K562 (cell line): ENCODE measurements at regions not wholly inside any gene's neighbourhood (a gene's known extent, or its start where the extent isn't known, plus 50 kb on each side); places are given as distances from the start of the nearest gene placed in this dataset.

Experiments used
- CEBPB ChIP-seq: fragments of 450-650 bp; IDR thresholded peaks from 2 replicates; pipeline ENCODE4 v1.6.1; 2016; ENCODE audit warnings: missing genetic modification characterization, missing compliant biosample characterization
- KAT7 ChIP-seq: sonication (generic); formaldehyde crosslinking; IDR thresholded peaks from 2 replicates; pipeline ENCODE4 v1.8.0; 2022; ENCODE audit warnings: missing genetic modification reagents, mild to moderate bottlenecking, borderline replicate concordance
- KHSRP ChIP-seq: fragments of 450-650 bp; IDR thresholded peaks from 2 replicates; pipeline ENCODE4 v1.6.1; 2017
- MBD2 ChIP-seq: sonication (generic); IDR thresholded peaks from 2 replicates; pipeline ENCODE4 v1.6.1; 2016; ENCODE audit warnings: low read depth, borderline replicate concordance
- MED1 ChIP-seq: sonication (generic); formaldehyde crosslinking; IDR thresholded peaks from 2 replicates; pipeline ENCODE4 v1.8.1; 2023; ENCODE audit warnings: missing genetic modification reagents, borderline replicate concordance
- PCBP1 ChIP-seq: fragments of 200-400 bp; formaldehyde crosslinking; IDR thresholded peaks from 2 replicates; pipeline ENCODE4 v1.6.1; 2018; ENCODE audit warnings: mild to moderate bottlenecking, low read depth, low read length; ENCODE audit not compliant: poor library complexity, severe bottlenecking
- RNF2 ChIP-seq: sonication (generic); IDR thresholded peaks from 2 replicates; pipeline ENCODE4 v1.6.1; 2016
- SAP30 ChIP-seq: fragments of 200-600 bp; sonication (generic); IDR thresholded peaks from 2 replicates; pipeline ENCODE4 v1.6.1; 2012; ENCODE audit warnings: borderline replicate concordance, low read depth, mild to moderate bottlenecking, moderate library complexity, low read length, control low read depth, inconsistent platforms; ENCODE audit not compliant: insufficient read depth, poor library complexity, severe bottlenecking
- ZFP91 ChIP-seq: sonication (generic); formaldehyde crosslinking; IDR thresholded peaks from 2 replicates; pipeline ENCODE4 v1.8.0; 2022; ENCODE audit warnings: mild to moderate bottlenecking, missing genetic modification reagents
- ZNF512 ChIP-seq: IDR thresholded peaks from 2 replicates; pipeline ENCODE4 v1.6.1; 2016; ENCODE audit warnings: missing genetic modification characterization, missing compliant biosample characterization
- ZNF780A ChIP-seq: fragments of 250-450 bp; sonication (Bioruptor Pico); IDR thresholded peaks from 2 replicates; pipeline ENCODE4 v1.5.0; 2021; ENCODE audit warnings: mild to moderate bottlenecking
- TF ChIP-seq, protein P1 (sequence below): sonication (generic); formaldehyde crosslinking; IDR thresholded peaks from 2 replicates; pipeline ENCODE4 v1.9.0; 2022; ENCODE audit warnings: mild to moderate bottlenecking, missing genetic modification reagents
- TF ChIP-seq, protein P2 (sequence below), 3 experiments: IDR thresholded peaks in 2 of 3; conservative IDR thresholded peaks in 1 of 3; 2 replicates each; pipeline ENCODE4 v1.5.1; 2011 to 2012; ENCODE audit warnings: low read length in 3 of 3, mild to moderate bottlenecking in 3 of 3, control low read depth in 2 of 3, improper control_type of control experiment in 1 of 3, inconsistent platforms in 1 of 3, low read depth in 1 of 3, mixed read lengths in 1 of 3, moderate library complexity in 1 of 3; ENCODE audit not compliant: insufficient read depth in 2 of 3

DNA sequence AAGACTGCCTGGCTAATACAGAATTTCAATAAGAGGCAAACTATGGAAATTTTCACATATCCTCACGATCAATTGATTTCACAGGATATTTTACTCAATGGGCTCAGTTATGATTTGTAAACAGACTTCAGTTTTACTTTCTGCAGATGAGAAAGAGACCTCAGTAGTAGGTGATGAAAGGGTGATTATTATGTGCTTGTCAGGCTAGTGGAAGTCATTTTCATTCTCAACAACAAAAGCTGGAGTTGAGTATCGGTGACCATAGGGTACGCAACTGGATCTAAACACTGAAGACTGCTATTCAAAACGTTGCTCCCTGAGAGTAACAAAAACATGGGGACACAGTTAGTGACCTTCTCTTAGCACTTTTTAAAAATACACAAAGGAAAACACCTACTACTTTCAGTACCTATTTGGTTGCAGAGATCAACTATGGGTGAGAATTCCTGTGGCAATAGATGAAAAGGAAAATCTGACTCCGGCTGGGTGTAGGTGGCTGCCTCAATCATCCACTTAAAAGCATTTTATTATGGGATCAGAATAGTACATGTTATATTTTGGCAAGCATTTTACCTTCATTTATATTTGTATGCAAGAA lies 126.2 kb upstream of the VRK2 start:
- TF ChIP-seq KHSRP (no peak), PCBP1 (no peak), CEBPB (tag) (no peak), ZNF512 (tag) (no peak), RNF2 (no peak), SAP30 (no peak), KAT7 (no peak), ZFP91 (CRISPR knock-in tag) (no peak), ZNF780A (CRISPR knock-in tag) (no peak), MED1 (CRISPR knock-in tag) (no peak), MBD2 (no peak)
- TF ChIP-seq, protein P1, sequence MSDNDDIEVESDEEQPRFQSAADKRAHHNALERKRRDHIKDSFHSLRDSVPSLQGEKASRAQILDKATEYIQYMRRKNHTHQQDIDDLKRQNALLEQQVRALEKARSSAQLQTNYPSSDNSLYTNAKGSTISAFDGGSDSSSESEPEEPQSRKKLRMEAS (CRISPR knock-in tag) = no peak
- TF ChIP-seq, protein P2, sequence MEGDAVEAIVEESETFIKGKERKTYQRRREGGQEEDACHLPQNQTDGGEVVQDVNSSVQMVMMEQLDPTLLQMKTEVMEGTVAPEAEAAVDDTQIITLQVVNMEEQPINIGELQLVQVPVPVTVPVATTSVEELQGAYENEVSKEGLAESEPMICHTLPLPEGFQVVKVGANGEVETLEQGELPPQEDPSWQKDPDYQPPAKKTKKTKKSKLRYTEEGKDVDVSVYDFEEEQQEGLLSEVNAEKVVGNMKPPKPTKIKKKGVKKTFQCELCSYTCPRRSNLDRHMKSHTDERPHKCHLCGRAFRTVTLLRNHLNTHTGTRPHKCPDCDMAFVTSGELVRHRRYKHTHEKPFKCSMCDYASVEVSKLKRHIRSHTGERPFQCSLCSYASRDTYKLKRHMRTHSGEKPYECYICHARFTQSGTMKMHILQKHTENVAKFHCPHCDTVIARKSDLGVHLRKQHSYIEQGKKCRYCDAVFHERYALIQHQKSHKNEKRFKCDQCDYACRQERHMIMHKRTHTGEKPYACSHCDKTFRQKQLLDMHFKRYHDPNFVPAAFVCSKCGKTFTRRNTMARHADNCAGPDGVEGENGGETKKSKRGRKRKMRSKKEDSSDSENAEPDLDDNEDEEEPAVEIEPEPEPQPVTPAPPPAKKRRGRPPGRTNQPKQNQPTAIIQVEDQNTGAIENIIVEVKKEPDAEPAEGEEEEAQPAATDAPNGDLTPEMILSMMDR (IDR thresholded peaks at IDR 0.05 in 2 of 3, conservative IDR thresholded peaks at IDR 0.05 in 1 of 3; ENCODE audit: insufficient read depth in 2 of 3, low read depth in 1 of 3, low read length in 3 of 3) = no peak
